ENCODE measurements at regions not wholly inside any gene's neighbourhood (a gene's known extent, or its start where the extent isn't known, plus 50 kb on each side); places are given as distances from the start of the nearest gene placed in this dataset.

GRCh38 chr12:127174881-127175280 is 1092.1 kb upstream of the TMEM132C start:
- TF ChIP-seq SIX5 (IDR thresholded peaks at IDR 0.05; ENCODE audit: low read depth, low read length) = no peak
- TF ChIP-seq SUZ12 (IDR thresholded peaks at IDR 0.05; ENCODE audit: low read length) = no peak
- TF ChIP-seq CTCF (IDR thresholded peaks at IDR 0.05; ENCODE audit: control extremely low read depth in 1 of 3, insufficient read depth in 1 of 3, low read depth in 1 of 3, low read length in 3 of 3) = no peak
- TF ChIP-seq JUND (IDR thresholded peaks at IDR 0.05; ENCODE audit: low read length) = no peak
- no peak for TF ChIP-seq NANOG (IDR thresholded peaks at IDR 0.05; ENCODE audit: insufficient read depth, low read depth, low read length, poor library complexity, severe bottlenecking)
- TF ChIP-seq SP2 (IDR thresholded peaks at IDR 0.05; ENCODE audit: low read length) = no peak
